Glutamatergic neuron (in vitro differentiated cells): ENCODE measurements at regions not wholly inside any gene's neighbourhood (a gene's known extent, or its start where the extent isn't known, plus 50 kb on each side); places are given as distances from the start of the nearest gene placed in this dataset.
A peak's percentile ranks its signal among the peaks of the same experiment; 100 is the strongest.
"Not testable (repeated sequence)": the region's sequence is repeated elsewhere in the genome, so short reads cannot be mapped to it uniquely, and the experiment has no call there.

Experiments
- DNase-seq: peaks from one replicate; pipeline ENCODE4 v3.0.0; 2022
- H3K27ac Mint-ChIP-seq: one replicate; pipeline ENCODE4 v1.8.0; 2020; ENCODE audit warnings: mild to moderate bottlenecking, mixed read lengths, inconsistent platforms; ENCODE audit not compliant: unreplicated experiment
- H3K27me3 Mint-ChIP-seq: one replicate; pipeline ENCODE4 v1.8.0; 2020; ENCODE audit warnings: mild to moderate bottlenecking, moderate library complexity, mixed read lengths, inconsistent platforms; ENCODE audit not compliant: unreplicated experiment
- H3K36me3 Mint-ChIP-seq: one replicate; pipeline ENCODE4 v1.8.0; 2020; ENCODE audit warnings: mild to moderate bottlenecking, mixed read lengths, inconsistent platforms; ENCODE audit not compliant: unreplicated experiment
- H3K4me1 Mint-ChIP-seq: one replicate; pipeline ENCODE4 v1.8.0; 2020; ENCODE audit warnings: mild to moderate bottlenecking, low read depth, mixed read lengths, inconsistent platforms; ENCODE audit not compliant: unreplicated experiment
- H3K4me3 Mint-ChIP-seq: one replicate; pipeline ENCODE4 v1.8.0; 2020; ENCODE audit warnings: mild to moderate bottlenecking, mixed read lengths, inconsistent platforms; ENCODE audit not compliant: unreplicated experiment
- H3K9me3 Mint-ChIP-seq: one replicate; pipeline ENCODE4 v1.8.0; 2020; ENCODE audit warnings: mild to moderate bottlenecking, moderate library complexity, mixed read lengths, inconsistent platforms; ENCODE audit not compliant: unreplicated experiment
- TF ChIP-seq, protein P1 (sequence below): fragments of 200-600 bp; sonication (generic); IDR thresholded peaks from one replicate; pipeline ENCODE4 v1.5.0; 2021; ENCODE audit not compliant: partially characterized antibody, unreplicated experiment

- TF ChIP-seq, protein P1, sequence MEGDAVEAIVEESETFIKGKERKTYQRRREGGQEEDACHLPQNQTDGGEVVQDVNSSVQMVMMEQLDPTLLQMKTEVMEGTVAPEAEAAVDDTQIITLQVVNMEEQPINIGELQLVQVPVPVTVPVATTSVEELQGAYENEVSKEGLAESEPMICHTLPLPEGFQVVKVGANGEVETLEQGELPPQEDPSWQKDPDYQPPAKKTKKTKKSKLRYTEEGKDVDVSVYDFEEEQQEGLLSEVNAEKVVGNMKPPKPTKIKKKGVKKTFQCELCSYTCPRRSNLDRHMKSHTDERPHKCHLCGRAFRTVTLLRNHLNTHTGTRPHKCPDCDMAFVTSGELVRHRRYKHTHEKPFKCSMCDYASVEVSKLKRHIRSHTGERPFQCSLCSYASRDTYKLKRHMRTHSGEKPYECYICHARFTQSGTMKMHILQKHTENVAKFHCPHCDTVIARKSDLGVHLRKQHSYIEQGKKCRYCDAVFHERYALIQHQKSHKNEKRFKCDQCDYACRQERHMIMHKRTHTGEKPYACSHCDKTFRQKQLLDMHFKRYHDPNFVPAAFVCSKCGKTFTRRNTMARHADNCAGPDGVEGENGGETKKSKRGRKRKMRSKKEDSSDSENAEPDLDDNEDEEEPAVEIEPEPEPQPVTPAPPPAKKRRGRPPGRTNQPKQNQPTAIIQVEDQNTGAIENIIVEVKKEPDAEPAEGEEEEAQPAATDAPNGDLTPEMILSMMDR, result no peak
- Mint-ChIP-seq H3K4me1 (peaks cover 4% of the 10 kb centered on the region), H3K27ac (no peak overlapping the region), H3K36me3 (no peaks in the 10 kb centered on the region), H3K27me3 (no peaks in the 10 kb centered on the region), H3K9me3 (peaks cover 1% of the 10 kb centered on the region), H3K4me3 (no peak overlapping the region)
- DNase-seq, result no peak
Observed at GRCh38 chr13:69234171-69234570, 873.5 kb upstream of the ATXN8OS start.

DNA sequence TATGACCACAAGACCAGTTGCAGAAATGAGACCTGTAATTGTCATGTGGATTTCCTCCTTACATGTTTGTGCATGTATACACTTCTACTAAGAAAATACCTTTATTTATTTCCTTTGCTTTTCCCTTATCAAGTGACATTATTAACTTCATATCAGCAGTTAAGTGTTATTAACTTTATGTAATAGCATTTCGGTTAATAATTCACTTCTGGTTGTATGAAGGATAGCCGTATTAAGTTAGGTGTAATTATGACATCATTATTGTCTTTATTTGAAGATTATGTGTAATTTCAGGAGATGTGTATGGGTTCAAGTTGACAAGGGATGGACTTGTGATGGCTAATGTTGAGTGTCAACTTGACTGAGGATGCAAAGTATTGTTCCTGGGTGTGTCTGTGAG, 881.2 kb upstream of the ATXN8OS start:
- TF ChIP-seq, protein P1, result no peak
- Mint-ChIP-seq H3K4me1 (no peaks in the 10 kb centered on the region), H3K9me3 (no peaks in the 10 kb centered on the region), H3K27me3 (peaks cover 9% of the 10 kb centered on the region), H3K36me3 (peaks cover 5% of the 10 kb centered on the region), H3K4me3 (no peak overlapping the region), H3K27ac (no peak overlapping the region)
- DNase-seq, result no peak

- H3K4me3 Mint-ChIP-seq, H3K9me3 Mint-ChIP-seq, H3K27me3 Mint-ChIP-seq, DNase-seq, H3K27ac Mint-ChIP-seq, H3K4me1 Mint-ChIP-seq, H3K36me3 Mint-ChIP-seq: not testable (repeated sequence)
Observed at GRCh38 chr13:69221633-69222498, 885.8 kb upstream of the ATXN8OS start.

- TF ChIP-seq, protein P1, result no peak
- peaks cover 24% of the 10 kb centered on the region for H3K4me1 Mint-ChIP-seq
- H3K9me3 Mint-ChIP-seq, result peaks cover 2% of the 10 kb centered on the region
- no peak overlapping the region for H3K4me3 Mint-ChIP-seq
- H3K36me3 Mint-ChIP-seq, result no peaks in the 10 kb centered on the region
- no peak for DNase-seq
- H3K27ac Mint-ChIP-seq, result peak overlapping the region; percentile 56
- H3K27me3 Mint-ChIP-seq, result peaks cover 2% of the 10 kb centered on the region
Observed at GRCh38 chr13:69213396-69213795, 894.2 kb upstream of the ATXN8OS start.

GRCh38 chr13:69204620-69205019, 903.0 kb upstream of the ATXN8OS start:
- Mint-ChIP-seq H3K27ac (no peak overlapping the region), H3K4me3 (no peak overlapping the region), H3K9me3 (no peaks in the 10 kb centered on the region), H3K27me3 (no peaks in the 10 kb centered on the region), H3K36me3 (no peaks in the 10 kb centered on the region), H3K4me1 (peaks cover 2% of the 10 kb centered on the region)
- DNase-seq, result no peak
- TF ChIP-seq, protein P1, result no peak
